HCT116 (cell line): ENCODE measurements at regions not wholly inside any gene's neighbourhood (a gene's known extent, or its start where the extent isn't known, plus 50 kb on each side); places are given as distances from the start of the nearest gene placed in this dataset.

ENCODE experiments used
- ATAC-seq: fragments of 200-7000 bp; cut with Tn5 transposase; 2 replicates; pipeline ENCODE4 v1.9.1; 2020; ENCODE audit warnings: mild to moderate bottlenecking, moderate library complexity
- BruUV-seq: library from RNA; stranded (reverse); fragments of 400-500 nt; replicated peaks from 2 replicates; lab custom pipeline; 2021; lab: Mats Ljungman, UMichigan
- CTCF ChIA-PET: fragments of 300-600 bp; sonication (Branson Sonifier 250); formaldehyde crosslinking; loops from one replicate; lab custom pipeline; 2021; ENCODE audit warnings: antibody characterized with exemption; lab: Charles Lee
- POLR2A ChIA-PET: fragments of 300-600, 350-600 bp; sonication (Branson Sonifier 250); formaldehyde crosslinking; loops from one replicate; lab custom pipeline; 2021; ENCODE audit warnings: antibody characterized with exemption; lab: Charles Lee
- RAD21 ChIA-PET, 2 experiments: fragments of 300-600 bp; sonication (Branson Sonifier 250); formaldehyde crosslinking; loops; one replicate each; lab custom pipeline; 2023; ENCODE audit warnings: low total read pairs in 2 of 2; ENCODE audit not compliant: uncharacterized antibody in 2 of 2, unreplicated experiment in 2 of 2, low non-redundant PET in 1 of 2; lab: Charles Lee
- DNase-seq: peaks from one replicate; pipeline ENCODE4 v3.0.0-alpha.2; 2010; ENCODE audit warnings: low read depth, low spot score
- H2AFZ ChIP-seq: fragments of 200-600 bp; shearing (Covaris generic), sonication (generic); 2 replicates; pipeline ENCODE4 v1.6.1; 2017; ENCODE audit warnings: low read depth, mixed run types, mixed read lengths, antibody characterized with exemption, low read length; ENCODE audit not compliant: poor library complexity, severe bottlenecking
- H3K27ac ChIP-seq: 2 replicates; pipeline ENCODE4 v1.5.1; 2012; ENCODE audit warnings: low read depth, low read length
- H3K27me3 ChIP-seq: fragments of 200-600 bp; sonication (generic); 2 replicates; pipeline ENCODE4 v1.6.1; 2016; ENCODE audit warnings: mixed run types, low read length, mixed read lengths; ENCODE audit not compliant: insufficient read depth
- H3K36me3 ChIP-seq, 2 experiments: fragments of 200-500 bp in 1 of 2; fragments of 200-600 bp in 1 of 2; sonication (Bioruptor generic) in 1 of 2; sonication (generic) in 1 of 2; 2 replicates each; pipeline versions ENCODE4 v1.5.1 to v1.6.1; 2014 to 2016; ENCODE audit warnings: low read length in 2 of 2, inconsistent platforms in 1 of 2, mixed read lengths in 1 of 2, mixed run types in 1 of 2; ENCODE audit not compliant: insufficient read depth in 2 of 2, control insufficient read depth in 1 of 2
- H3K4me1 ChIP-seq, 2 experiments: fragments of 200-600 bp in 1 of 2; sonication (generic) in 1 of 2; 2 replicates each; pipeline versions ENCODE4 v1.5.1 to v1.6.1; 2012 to 2017; ENCODE audit warnings: low read length in 2 of 2, inconsistent platforms in 1 of 2, mild to moderate bottlenecking in 1 of 2, mixed read lengths in 1 of 2, mixed run types in 1 of 2, moderate library complexity in 1 of 2; ENCODE audit not compliant: insufficient read depth in 2 of 2, control insufficient read depth in 1 of 2
- H3K4me2 ChIP-seq: fragments of 200-600 bp; sonication (generic); 2 replicates; pipeline ENCODE4 v1.6.1; 2017; ENCODE audit warnings: mixed run types, low read length, mixed read lengths
- H3K4me3 ChIP-seq, 2 experiments: fragments of 200-600 bp in 1 of 2; sonication (generic) in 1 of 2; replicated peaks in 1 of 2; 2 replicates each; pipeline ENCODE4 v1.5.1; 2011 to 2016; ENCODE audit warnings: low read length in 2 of 2, control low read depth in 1 of 2, low read depth in 1 of 2, mild to moderate bottlenecking in 1 of 2, mixed read lengths in 1 of 2, mixed run types in 1 of 2
- H3K79me2 ChIP-seq: fragments of 200-600 bp; sonication (generic); 2 replicates; pipeline ENCODE4 v1.6.1; 2017; ENCODE audit warnings: mild to moderate bottlenecking, mixed run types, low read length, moderate library complexity, mixed read lengths; ENCODE audit not compliant: insufficient read depth
- H3K9ac ChIP-seq: fragments of 200-600 bp; sonication (generic); 2 replicates; pipeline ENCODE4 v1.6.1; 2016; ENCODE audit warnings: low read length, mixed read lengths
- H3K9me2 ChIP-seq: fragments of 200-600 bp; sonication (generic), shearing (Covaris generic); 2 replicates; pipeline ENCODE4 v1.6.1; 2017; ENCODE audit warnings: mixed run types, mild to moderate bottlenecking, moderate library complexity; ENCODE audit not compliant: insufficient read depth
- H3K9me3 ChIP-seq, 2 experiments: fragments of 200-500 bp in 1 of 2; fragments of 200-600 bp in 1 of 2; sonication (Bioruptor generic) in 1 of 2; sonication (generic) in 1 of 2; 2 replicates each; pipeline ENCODE4 v1.6.1; 2014 to 2017; ENCODE audit warnings: low read length in 2 of 2, mixed read lengths in 2 of 2, inconsistent platforms in 1 of 2, low read depth in 1 of 2, mild to moderate bottlenecking in 1 of 2, mixed run types in 1 of 2, moderate library complexity in 1 of 2; ENCODE audit not compliant: control insufficient read depth in 1 of 2, insufficient read depth in 1 of 2
- H4K20me1 ChIP-seq: fragments of 200-600 bp; sonication (generic), shearing (Covaris generic); 2 replicates; pipeline ENCODE4 v1.6.1; 2017; ENCODE audit warnings: mixed run types, mild to moderate bottlenecking, moderate library complexity; ENCODE audit not compliant: insufficient read depth
- CTCF ChIP-seq, 3 experiments: fragments of 200-600 bp in 1 of 3; sonication (generic) in 1 of 3; IDR thresholded peaks in 2 of 3; conservative IDR thresholded peaks in 1 of 3; 2 replicates each; pipeline ENCODE4 v1.5.1; 2012 to 2017; ENCODE audit warnings: low read depth in 2 of 3, low read length in 2 of 3, antibody characterized with exemption in 1 of 3, borderline replicate concordance in 1 of 3, control low read depth in 1 of 3, mild to moderate bottlenecking in 1 of 3, mixed read lengths in 1 of 3, mixed run types in 1 of 3, moderate library complexity in 1 of 3; ENCODE audit not compliant: insufficient read depth in 1 of 3
- ELF1 ChIP-seq: IDR thresholded peaks from 2 replicates; pipeline ENCODE4 v1.6.1; 2012; ENCODE audit warnings: low read depth, borderline replicate concordance
- EZH2 ChIP-seq: fragments of 200-600 bp; sonication (generic); IDR thresholded peaks from 2 replicates; pipeline ENCODE4 v1.6.1; 2017; ENCODE audit warnings: antibody characterized with exemption, mixed run types
- EZH2phosphoT487 ChIP-seq: fragments of 200-600 bp; IDR thresholded peaks from 2 replicates; pipeline ENCODE4 v1.6.1; 2018; ENCODE audit warnings: antibody characterized with exemption, borderline replicate concordance
- FOSL1 ChIP-seq: IDR thresholded peaks from 2 replicates; pipeline ENCODE4 v1.6.1; 2012; ENCODE audit warnings: low read depth
- JUND ChIP-seq: IDR thresholded peaks from 2 replicates; pipeline ENCODE4 v1.6.1; 2012
- POLR2A ChIP-seq: IDR thresholded peaks from 2 replicates; pipeline ENCODE4 v1.7.0; 2011; ENCODE audit warnings: borderline replicate concordance; ENCODE audit not compliant: insufficient read depth, insufficient read length; ENCODE audit errors: extremely low read depth
- POLR2AphosphoS5 ChIP-seq: IDR thresholded peaks from 2 replicates; pipeline ENCODE4 v1.6.1; 2011; ENCODE audit warnings: mild to moderate bottlenecking, low read depth, low read length, moderate library complexity
- REST ChIP-seq: IDR thresholded peaks from 2 replicates; pipeline ENCODE4 v1.6.1; 2012; ENCODE audit warnings: low read depth
- SIN3A ChIP-seq: IDR thresholded peaks from 2 replicates; pipeline ENCODE4 v1.6.1; 2012; ENCODE audit warnings: low read depth
- SP1 ChIP-seq: IDR thresholded peaks from 2 replicates; pipeline ENCODE4 v1.6.1; 2012; ENCODE audit warnings: low read depth
- YY1 ChIP-seq: IDR thresholded peaks from 2 replicates; pipeline ENCODE4 v1.6.1; 2011; ENCODE audit warnings: low read length, low read depth, moderate library complexity, mild to moderate bottlenecking; ENCODE audit not compliant: insufficient replicate concordance; ENCODE audit errors: extremely low read depth
- intact Hi-C: fragments of 100-400 bp; cut with micrococcal nuclease; formaldehyde crosslinking; loops from 2 replicates; pipeline ENCODE4 v1.10.0; 2022
- TF ChIP-seq, protein P1 (sequence below): IDR thresholded peaks from 2 replicates; pipeline ENCODE4 v1.6.1; 2011; ENCODE audit warnings: mild to moderate bottlenecking, low read length, moderate library complexity; ENCODE audit not compliant: insufficient replicate concordance; ENCODE audit errors: extremely low read depth

GRCh38 chr1:104341944-104342343 is 592.2 kb downstream of the AMY1C start (continued):
- TF ChIP-seq, protein P1, sequence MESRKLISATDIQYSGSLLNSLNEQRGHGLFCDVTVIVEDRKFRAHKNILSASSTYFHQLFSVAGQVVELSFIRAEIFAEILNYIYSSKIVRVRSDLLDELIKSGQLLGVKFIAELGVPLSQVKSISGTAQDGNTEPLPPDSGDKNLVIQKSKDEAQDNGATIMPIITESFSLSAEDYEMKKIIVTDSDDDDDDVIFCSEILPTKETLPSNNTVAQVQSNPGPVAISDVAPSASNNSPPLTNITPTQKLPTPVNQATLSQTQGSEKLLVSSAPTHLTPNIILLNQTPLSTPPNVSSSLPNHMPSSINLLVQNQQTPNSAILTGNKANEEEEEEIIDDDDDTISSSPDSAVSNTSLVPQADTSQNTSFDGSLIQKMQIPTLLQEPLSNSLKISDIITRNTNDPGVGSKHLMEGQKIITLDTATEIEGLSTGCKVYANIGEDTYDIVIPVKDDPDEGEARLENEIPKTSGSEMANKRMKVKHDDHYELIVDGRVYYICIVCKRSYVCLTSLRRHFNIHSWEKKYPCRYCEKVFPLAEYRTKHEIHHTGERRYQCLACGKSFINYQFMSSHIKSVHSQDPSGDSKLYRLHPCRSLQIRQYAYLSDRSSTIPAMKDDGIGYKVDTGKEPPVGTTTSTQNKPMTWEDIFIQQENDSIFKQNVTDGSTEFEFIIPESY = no peak
- no peak for TF ChIP-seq SP1
- no peak for TF ChIP-seq CTCF (IDR thresholded peaks at IDR 0.05 in 2 of 3, conservative IDR thresholded peaks at IDR 0.05 in 1 of 3; ENCODE audit: borderline replicate concordance in 1 of 3, insufficient read depth in 1 of 3, low read depth in 2 of 3, low read length in 2 of 3)
- TF ChIP-seq POLR2A = no peak
- TF ChIP-seq EZH2phosphoT487 = no peak
- no peak for TF ChIP-seq POLR2AphosphoS5
- no peak for TF ChIP-seq FOSL1

DNA sequence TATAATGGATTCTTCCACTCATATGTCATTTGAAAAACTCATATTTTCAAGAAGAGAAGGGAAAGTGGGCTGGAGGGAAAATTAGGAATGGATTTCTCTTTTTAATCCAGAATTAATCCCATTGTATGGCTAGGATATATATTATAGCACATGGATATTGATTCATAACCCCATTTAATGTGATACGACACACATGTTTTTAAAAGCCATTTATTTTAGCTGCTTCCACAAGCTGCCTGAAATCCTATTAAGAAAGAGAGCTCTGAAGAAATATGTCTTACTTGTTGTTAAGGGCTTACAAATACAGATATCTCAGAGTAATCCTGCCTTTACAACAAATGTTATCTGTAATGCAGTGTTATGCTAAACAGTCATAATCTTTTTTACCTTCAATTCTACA is 598.6 kb downstream of the AMY1C start:
- Histone ChIP-seq H3K36me3 (no peaks in the 10 kb centered on the region), H3K9ac (no peak overlapping the region), H3K4me2 (no peak overlapping the region), H3K9me2 (no peaks in the 10 kb centered on the region), H3K79me2 (no peaks in the 10 kb centered on the region), H3K4me3 (no peak overlapping the region), H3K9me3 (peaks cover 12 to 20% of the 10 kb centered on the region in 2 experiments; a peak in 2 of 4 replicates), H3K27me3 (no peaks in the 10 kb centered on the region), H3K4me1 (no peaks in the 10 kb centered on the region), H3K27ac (no peak overlapping the region), H2AFZ (no peak overlapping the region), H4K20me1 (no peaks in the 10 kb centered on the region; the same call in 1 of the 2 replicates)
- DNase-seq = no peak
- ATAC-seq = no peak
- intact Hi-C loops = no loop called here
- POLR2A ChIA-PET = no interaction called here
- CTCF ChIA-PET = no interaction called here
- no TSS peak for BruUV-seq
- TF ChIP-seq REST (no peak), SIN3A (no peak), ELF1 (no peak), EZH2phosphoT487 (no peak), JUND (no peak), EZH2 (no peak), POLR2AphosphoS5 (no peak), YY1 (no peak)
- RAD21 ChIA-PET = no interaction called here
